Fibroblast of mammary gland (primary cell): ENCODE measurements at regions not wholly inside any gene's neighbourhood (a gene's known extent, or its start where the extent isn't known, plus 50 kb on each side); places are given as distances from the start of the nearest gene placed in this dataset.
A peak's percentile ranks its signal among the peaks of the same experiment; 100 is the strongest.

Source experiments
- DNase-seq: peaks from one replicate; pipeline ENCODE4 v3.0.0-alpha.2; 2010; ENCODE audit warnings: low read depth
- H3K4me3 ChIP-seq: 2 replicates; pipeline ENCODE4 v1.5.1; 2011; ENCODE audit warnings: low read depth, mild to moderate bottlenecking, low read length, moderate library complexity; ENCODE audit not compliant: control insufficient read depth
- TF ChIP-seq, protein P1 (sequence below): conservative IDR thresholded peaks from 2 replicates; pipeline ENCODE4 v1.5.1; 2011; ENCODE audit warnings: low read depth, low read length, inconsistent platforms; ENCODE audit not compliant: control insufficient read depth, insufficient read depth

DNA sequence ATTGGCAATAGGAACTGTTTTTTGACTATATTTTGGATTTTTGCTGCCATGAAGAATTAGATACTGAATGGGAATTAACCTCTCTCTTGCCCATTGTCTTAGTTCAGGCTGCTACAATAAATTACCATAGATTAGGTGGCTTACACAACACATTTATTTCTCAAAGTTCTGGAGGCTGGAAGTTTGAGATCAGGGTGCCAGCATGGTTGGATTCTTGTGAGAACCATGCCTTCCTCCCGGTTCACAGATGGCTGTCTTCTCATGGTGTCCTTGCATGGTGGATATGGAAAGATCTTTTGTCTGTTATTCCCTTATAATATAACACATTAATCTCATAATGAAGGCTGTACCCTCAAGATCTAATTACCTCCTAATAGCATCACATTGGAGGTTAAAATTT lies 836.4 kb downstream of the SLC4A3 start:
- TF ChIP-seq, protein P1, sequence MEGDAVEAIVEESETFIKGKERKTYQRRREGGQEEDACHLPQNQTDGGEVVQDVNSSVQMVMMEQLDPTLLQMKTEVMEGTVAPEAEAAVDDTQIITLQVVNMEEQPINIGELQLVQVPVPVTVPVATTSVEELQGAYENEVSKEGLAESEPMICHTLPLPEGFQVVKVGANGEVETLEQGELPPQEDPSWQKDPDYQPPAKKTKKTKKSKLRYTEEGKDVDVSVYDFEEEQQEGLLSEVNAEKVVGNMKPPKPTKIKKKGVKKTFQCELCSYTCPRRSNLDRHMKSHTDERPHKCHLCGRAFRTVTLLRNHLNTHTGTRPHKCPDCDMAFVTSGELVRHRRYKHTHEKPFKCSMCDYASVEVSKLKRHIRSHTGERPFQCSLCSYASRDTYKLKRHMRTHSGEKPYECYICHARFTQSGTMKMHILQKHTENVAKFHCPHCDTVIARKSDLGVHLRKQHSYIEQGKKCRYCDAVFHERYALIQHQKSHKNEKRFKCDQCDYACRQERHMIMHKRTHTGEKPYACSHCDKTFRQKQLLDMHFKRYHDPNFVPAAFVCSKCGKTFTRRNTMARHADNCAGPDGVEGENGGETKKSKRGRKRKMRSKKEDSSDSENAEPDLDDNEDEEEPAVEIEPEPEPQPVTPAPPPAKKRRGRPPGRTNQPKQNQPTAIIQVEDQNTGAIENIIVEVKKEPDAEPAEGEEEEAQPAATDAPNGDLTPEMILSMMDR, result no peak
- H3K4me3 ChIP-seq, result no peak overlapping the region
- no peak for DNase-seq

DNA sequence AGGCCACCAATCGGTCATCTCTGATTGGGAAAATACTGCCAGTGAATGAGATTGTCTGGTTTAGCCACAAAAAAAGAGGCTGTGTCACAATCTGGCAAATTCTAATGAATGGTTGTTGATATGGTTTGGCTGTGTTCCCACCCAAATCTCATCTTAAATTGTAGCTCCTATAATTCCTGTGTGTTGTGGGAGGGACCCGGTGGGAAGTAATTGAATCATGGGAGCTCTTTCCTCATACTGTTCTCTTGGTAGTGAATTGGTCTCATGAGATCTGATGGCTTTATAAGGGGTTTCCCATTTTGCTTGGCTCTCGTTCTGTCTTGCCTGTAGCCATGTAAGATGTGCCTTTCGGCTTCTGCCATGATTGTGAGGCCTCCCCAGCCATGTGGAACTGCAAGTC lies 838.3 kb downstream of the SLC4A3 start:
- DNase-seq, result peak; percentile 16
- TF ChIP-seq, protein P1, result no peak
- no peak overlapping the region for H3K4me3 ChIP-seq

DNA sequence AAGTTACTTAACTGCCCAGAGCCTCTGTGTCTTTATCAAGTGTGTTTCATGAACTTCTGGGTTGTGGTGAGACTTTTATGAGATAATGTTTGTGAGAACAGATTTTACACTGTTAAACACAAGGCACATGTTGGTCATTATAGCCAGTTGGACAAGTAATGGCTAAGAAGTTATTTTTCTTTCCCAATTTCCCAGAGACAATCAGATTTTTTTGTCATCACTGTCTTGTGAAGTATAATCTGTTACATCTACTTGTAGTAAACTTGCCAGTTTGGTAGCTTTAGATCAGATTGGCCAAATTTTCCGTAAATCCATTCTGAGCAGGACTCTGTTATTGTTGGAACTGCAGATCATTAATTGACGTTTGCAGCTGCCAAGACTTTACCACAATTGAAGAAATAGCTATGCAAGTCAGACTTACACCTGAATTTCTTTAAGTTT lies 838.8 kb downstream of the SLC4A3 start:
- DNase-seq, result no peak
- TF ChIP-seq, protein P1, result no peak
- H3K4me3 ChIP-seq, result no peak overlapping the region

DNA sequence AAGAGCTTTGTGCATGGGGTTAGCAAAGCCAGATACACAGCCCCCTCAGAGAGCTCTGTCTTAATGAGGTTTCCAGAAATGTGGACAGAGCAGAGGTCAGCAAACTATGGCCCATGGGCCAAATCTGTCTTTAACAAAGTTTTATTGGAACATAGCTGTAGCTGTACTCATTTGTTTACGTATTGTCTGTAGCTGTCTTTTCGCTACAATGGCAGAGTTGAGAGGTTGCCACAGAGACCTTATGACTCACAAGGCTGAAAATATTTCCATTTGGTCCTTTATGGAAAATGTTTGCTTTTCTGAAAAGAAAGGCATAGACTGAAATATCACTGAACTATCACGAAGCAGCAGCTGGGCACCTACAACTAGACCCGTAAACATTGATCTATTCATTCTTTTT lies 841.8 kb downstream of the SLC4A3 start:
- H3K4me3 ChIP-seq, result no peak overlapping the region
- TF ChIP-seq, protein P1, result no peak
- DNase-seq, result peak; percentile 63

DNA sequence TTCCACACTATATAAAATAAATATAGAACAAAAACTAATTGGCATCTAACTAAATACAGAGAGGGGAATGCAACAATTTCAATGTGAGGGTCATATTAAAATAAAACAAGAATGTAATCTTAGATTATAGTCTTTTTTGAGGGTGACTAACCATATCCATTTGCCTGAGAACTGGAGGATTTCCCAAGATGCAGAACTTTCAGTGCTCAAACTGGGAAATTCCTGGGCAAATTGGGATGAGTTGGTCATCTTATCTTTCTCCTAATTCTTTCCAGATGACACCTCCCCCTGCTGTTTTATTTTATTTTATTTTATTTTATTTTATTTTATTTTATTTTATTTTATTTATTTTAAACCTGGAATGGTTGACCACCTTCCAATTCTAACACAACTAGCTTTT lies 846.2 kb downstream of the SLC4A3 start:
- TF ChIP-seq, protein P1, result no peak
- DNase-seq, result peak; percentile 67
- H3K4me3 ChIP-seq, result no peak overlapping the region

DNA sequence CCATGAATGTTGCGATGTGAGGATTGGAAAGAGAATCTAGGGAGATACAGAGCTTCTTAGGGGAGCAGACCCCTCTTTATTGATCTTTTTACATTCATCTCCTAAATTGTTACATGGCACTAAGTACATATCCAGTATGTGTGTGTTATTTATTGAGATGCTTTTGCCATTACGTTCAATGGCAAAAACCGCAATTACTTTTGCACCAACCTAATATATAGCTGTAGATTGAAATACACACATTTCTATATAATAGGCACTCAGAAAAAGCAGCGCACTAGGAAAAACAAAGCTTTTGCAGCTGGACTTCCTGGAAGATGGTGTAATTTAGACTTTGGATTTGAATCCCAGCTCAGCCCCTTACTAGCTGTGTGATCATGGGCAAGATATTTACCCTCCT lies 849.4 kb downstream of the SLC4A3 start:
- TF ChIP-seq, protein P1, result no peak
- no peak for DNase-seq
- H3K4me3 ChIP-seq, result no peak overlapping the region
